Motor neuron (in vitro differentiated cells): ENCODE measurements at regions not wholly inside any gene's neighbourhood (a gene's known extent, or its start where the extent isn't known, plus 50 kb on each side); places are given as distances from the start of the nearest gene placed in this dataset.
"Not testable (repeated sequence)": the region's sequence is repeated elsewhere in the genome, so short reads cannot be mapped to it uniquely, and the experiment has no call there.

Experiments used
- ATAC-seq, 8 experiments: fragments of 200-7000 bp; cut with Tn5 transposase; replicated peaks in 6 of 8; 2 replicates each; pipeline ENCODE4 v1.8.0; 2021; ENCODE audit warnings: mild to moderate bottlenecking in 8 of 8, moderate library complexity in 8 of 8
- H3K27ac ChIP-seq, 2 donors: fragments of 250-450 bp; sonication (Bioruptor Pico); 2 replicates each; pipeline ENCODE4 v1.9.0; 2021; ENCODE audit warnings: antibody characterized with exemption in 2 of 2, mild to moderate bottlenecking in 2 of 2, moderate library complexity in 1 of 2
- H3K4me1 ChIP-seq, 2 donors: fragments of 250-450 bp; sonication (Bioruptor Pico); replicated peaks in 1 of 2; 2 replicates each; pipeline ENCODE4 v1.6.1; 2021; ENCODE audit warnings: antibody characterized with exemption in 2 of 2, mild to moderate bottlenecking in 2 of 2, moderate library complexity in 1 of 2
- H3K4me3 ChIP-seq, 5 donors: fragments of 250-450 bp; sonication (Bioruptor Pico); 2 replicates each; pipeline ENCODE4 v1.9.0; 2021; ENCODE audit warnings: antibody characterized with exemption in 5 of 5, mild to moderate bottlenecking in 5 of 5, moderate library complexity in 4 of 5
- WGBS, 10 experiments: fragments of 450-650 bp; shearing (Covaris generic); methylation state at CpG; one replicate each; pipeline ENCODE4 v1.0.0; 2022; 5-methylcytosine and 5-hydroxymethylcytosine counted together
- in situ Hi-C, 9 experiments: fragments of 400-800 bp; cut with MboI; loops; one replicate each; pipeline ENCODE4 v1.15.0; 2021; ENCODE audit warnings: low sequenced_read_pairs in 9 of 9, low pct_unique_long_range_greater_than_20kb in 2 of 9; ENCODE audit not compliant: unreplicated experiment in 9 of 9

GRCh38 chr6:11418290-11418905, 119.2 kb upstream of the TMEM170B start:
- H3K27ac ChIP-seq, result no peak overlapping the region
- no peak overlapping the region for H3K4me3 ChIP-seq
- no peaks in the 10 kb centered on the region for H3K4me1 ChIP-seq
- in situ Hi-C loops, result no loop called here
- WGBS, 10 experiments, result 36 to 83% (median 71%) methylated on average over 1 to 2 of the region's 2 CpGs; no CpG with 5 or more reads in 1 of the 10 experiments
- ATAC-seq, result no peak

DNA sequence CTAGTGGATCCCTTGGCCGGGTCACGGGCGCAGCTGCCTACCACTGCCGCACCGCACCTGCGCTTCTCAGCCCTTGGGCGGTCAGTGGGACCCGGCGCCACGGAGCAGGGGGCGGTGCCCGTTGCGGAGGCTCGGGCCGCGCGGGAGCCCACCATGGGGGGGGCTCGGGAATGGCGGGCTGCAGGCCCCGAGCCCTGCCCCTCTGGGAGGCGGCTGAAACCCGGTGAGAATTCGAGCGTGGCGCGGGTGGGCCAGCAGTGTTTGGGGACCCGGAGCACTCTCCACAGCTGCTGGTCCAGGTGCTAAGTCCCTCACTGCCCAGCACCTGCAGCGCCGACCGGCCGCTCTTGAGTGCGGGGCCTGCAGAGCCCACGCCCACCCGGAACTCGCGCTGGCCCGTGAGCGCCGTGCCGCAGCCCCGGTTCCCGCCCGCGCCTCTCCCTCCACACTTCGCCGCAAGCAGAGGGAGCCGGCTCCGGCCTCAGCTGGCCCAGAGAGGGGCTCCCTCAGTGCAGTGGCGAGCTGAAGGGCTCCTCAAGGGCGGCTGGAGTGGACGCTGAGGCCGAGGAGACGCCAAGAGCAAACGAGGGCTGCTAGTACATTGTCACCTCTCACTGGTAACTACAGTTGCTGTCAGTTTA, 120.5 kb upstream of the TMEM170B start:
- ATAC-seq, result no peak
- no peak overlapping the region for H3K4me3 ChIP-seq
- WGBS, 10 experiments, result 80 to 86% methylated on average over 1 to 12 of the region's 54 CpGs; no CpG with 5 or more reads in 8 of the 10 experiments
- H3K27ac ChIP-seq, result no peak overlapping the region
- H3K4me1 ChIP-seq, result no peaks in the 10 kb centered on the region
- in situ Hi-C loops, result no loop called here

DNA sequence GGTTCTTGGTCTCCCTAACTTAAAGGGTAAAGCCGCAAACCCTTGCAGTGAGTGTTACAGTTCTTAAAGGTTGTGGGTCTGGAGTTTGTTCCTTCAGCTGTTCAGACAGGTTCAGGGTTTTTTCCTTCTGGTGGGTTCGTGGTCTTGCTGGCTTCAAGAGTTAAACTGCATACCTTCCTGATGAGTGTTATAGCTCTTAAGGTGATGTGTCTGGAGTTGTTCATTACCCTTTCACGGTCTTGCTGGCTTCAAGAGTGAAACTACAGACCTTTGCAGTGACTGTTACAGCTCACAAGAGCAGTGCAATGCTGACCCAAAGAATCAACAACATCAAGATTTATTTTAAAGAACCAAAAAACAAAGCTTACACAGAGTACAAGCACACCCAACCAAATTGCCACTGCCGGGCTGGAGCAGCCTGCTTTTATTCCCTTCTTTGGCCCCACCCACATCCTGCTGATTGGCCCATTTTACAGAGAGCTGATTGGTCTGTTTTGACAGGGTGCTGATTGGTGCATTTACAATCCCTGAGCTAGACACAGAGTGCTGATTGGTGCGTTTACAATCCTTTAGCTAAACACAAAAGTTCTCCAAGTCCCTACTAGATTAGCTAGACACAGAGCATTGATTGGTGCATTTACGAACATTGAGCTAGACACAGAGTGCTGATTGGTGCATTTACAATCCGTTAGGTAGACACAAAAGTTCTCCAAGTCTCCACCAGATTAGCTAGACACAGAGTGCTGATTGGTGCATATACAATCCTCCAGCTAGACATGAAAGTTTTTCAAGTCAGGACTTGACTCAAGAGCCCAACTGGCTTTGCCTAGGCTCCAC, 121.2 kb upstream of the TMEM170B start:
- in situ Hi-C loops, ATAC-seq: not testable (repeated sequence)
- WGBS, 10 experiments, result 60 to 100% (median 92%) methylated on average over 1 to 5 of the region's 7 CpGs; no CpG with 5 or more reads in 1 of the 10 experiments

DNA sequence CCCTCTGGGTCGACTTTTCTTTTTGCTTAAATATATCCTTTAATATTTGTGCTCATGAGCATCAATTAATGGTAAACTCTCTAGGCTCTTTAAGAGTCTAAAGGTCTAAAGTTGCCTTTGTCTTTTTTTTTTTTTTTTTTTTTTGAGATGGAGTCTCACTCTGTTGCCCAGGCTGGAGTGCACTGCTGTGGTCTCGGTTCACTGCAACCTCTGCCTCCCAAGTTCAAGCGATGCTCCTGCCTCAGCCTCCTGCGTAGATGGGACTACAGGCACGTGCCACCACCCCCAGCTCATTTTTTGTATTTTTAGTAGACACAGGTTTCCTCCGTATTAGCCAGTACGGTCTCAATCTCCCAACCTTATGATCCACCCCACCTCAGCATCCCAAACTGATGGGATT, 122.0 kb upstream of the TMEM170B start:
- 69 to 100% (median 91%) methylated on average over 1 to 7 of the region's 7 CpGs for WGBS, 10 experiments
- H3K4me3 ChIP-seq, result no peak overlapping the region
- H3K4me1 ChIP-seq, result no peaks in the 10 kb centered on the region
- H3K27ac ChIP-seq, result no peak overlapping the region
- in situ Hi-C loops, result no loop called here
- no peak for ATAC-seq

More for the DNA sequence above, 121.2 kb upstream of the TMEM170B start:
- not testable (repeated sequence) for H3K27ac ChIP-seq, H3K4me1 ChIP-seq, H3K4me3 ChIP-seq

DNA sequence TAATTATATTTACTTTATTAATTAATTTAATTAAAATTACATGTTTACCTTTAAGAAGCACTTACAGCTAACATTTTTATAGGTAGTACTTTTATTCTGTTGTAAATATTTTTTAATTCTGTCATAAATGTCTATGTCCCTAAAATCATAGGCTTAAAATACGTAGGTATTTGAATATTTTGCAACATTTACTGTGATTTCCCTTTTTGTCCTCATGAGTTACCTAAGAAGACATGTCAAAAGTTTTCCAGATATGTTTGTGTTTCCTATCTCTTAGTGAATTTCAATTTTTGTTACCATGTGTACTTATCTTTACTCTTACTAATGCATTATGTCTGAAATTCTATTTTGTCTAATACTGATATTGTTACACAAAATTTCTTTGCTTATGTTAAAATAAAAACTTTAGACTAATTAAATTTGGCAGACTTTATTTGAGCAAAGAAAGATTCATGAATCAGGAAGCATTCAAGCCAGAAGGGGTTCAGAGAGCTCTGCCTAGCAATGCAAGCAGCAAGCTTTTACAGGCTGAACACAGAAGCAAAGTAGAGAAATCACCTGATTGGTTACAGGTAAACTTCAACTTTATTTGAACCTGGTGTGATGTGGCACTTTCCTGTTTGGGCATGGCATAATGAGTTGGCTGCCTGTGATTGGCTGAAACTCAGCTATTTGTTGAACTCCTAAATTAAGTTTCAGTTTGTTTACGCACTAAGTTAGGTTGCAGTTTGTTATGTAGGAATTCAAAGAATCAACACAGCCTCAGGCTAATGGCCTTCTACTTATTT, 123.2 kb upstream of the TMEM170B start:
- no peaks in the 10 kb centered on the region for H3K4me1 ChIP-seq
- no peak for ATAC-seq
- in situ Hi-C loops, result no loop called here
- no peak overlapping the region for H3K27ac ChIP-seq
- H3K4me3 ChIP-seq, result no peak overlapping the region
- 35 to 100% (median 93%) methylated on average over 1 to 2 of the region's 2 CpGs for WGBS, 10 experiments

DNA sequence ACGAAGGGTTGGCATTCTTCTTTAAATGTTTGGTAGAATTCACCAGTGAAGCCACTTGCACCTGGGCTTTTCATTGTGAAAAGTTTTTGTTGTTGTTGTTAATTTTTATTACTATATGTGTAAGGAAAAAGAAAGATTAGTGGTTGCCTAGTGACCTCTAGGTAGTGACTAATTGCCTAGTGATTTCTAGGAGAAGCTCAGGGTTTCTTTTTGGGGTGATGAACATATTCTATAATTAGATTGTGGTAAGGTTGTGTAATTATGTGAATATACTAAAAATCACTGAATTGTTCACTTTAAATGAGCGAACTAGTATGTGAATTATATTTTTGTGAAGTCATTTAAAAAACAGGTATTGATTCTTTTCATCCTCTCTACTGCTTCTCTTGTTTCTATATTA, 123.8 kb upstream of the TMEM170B start:
- in situ Hi-C loops, result no loop called here
- H3K27ac ChIP-seq, result no peak overlapping the region
- WGBS, 10 experiments, result 56 to 100% (median 88%) methylated on average over 1 to 2 of the region's 2 CpGs; no CpG with 5 or more reads in 1 of the 10 experiments
- H3K4me1 ChIP-seq, result no peaks in the 10 kb centered on the region
- H3K4me3 ChIP-seq, result no peak overlapping the region
- no peak for ATAC-seq

DNA sequence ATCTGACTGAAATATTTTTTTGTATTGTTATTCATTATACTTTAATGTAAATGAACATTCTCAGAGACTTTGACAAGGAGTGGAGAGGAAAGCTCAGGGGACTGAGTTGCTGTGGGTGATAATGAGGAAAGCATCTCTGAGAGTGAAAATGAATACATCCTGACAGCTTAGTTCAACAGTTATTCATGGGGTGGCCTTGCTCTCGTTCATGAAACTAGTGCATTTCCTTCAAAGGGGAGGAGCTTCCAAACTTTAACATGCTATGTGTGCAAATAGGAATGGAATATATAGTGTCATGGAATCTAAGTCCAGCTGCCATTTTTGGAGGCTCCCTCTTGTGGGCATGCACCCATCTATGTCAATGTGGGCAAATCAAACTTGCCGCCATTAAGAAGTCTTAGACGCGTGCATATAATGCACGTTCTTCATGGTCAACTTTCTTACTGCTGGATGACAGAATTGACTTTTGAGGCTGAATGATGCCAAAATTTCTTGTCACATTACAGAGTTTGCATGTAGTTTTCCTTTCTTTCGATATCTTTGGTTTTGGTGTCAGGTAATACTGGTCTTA, 124.3 kb upstream of the TMEM170B start:
- H3K27ac ChIP-seq, result no peak overlapping the region
- no peaks in the 10 kb centered on the region for H3K4me1 ChIP-seq
- in situ Hi-C loops, result no loop called here
- no peak for ATAC-seq
- WGBS, 10 experiments, result 73 to 100% (median 89%) methylated on average over 1 to 6 of the region's 6 CpGs; no CpG with 5 or more reads in 1 of the 10 experiments
- H3K4me3 ChIP-seq, result no peak overlapping the region

DNA sequence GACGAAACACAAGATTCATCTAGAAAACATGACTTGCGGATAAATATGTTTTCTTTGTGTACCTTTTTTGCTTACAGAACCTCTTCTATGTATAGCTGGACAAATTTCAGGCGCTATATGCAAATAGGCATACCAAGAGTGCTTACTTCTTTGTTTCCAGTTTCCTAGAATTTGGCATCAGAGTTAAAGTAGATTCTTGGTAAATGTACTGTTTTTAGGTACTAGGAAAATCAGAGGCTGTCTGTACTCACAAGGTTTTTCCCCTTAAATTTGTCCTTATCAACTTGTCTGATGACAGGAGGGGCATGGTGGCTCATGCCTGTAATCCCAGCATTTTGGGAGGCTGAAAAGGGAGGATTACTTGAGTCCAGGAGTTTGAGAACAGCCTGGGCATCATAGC, 124.9 kb upstream of the TMEM170B start:
- Histone ChIP-seq H3K4me1 (no peaks in the 10 kb centered on the region), H3K27ac (no peak overlapping the region), H3K4me3 (no peak overlapping the region)
- in situ Hi-C loops, result no loop called here
- ATAC-seq, result no peak
- 64 to 100% (median 100%) methylated on average over 1 to 3 of the region's 3 CpGs; no CpG with 5 or more reads in 1 of the 10 experiments for WGBS, 10 experiments

GRCh38 chr6:11412011-11412424, 125.5 kb upstream of the TMEM170B start:
- in situ Hi-C loops, result no loop called here
- WGBS, 10 experiments, result 6 to 100% (median 83%) methylated on average over 1 to 2 of the region's 2 CpGs
- no peak overlapping the region for H3K4me3 ChIP-seq
- no peak overlapping the region for H3K27ac ChIP-seq
- no peaks in the 10 kb centered on the region for H3K4me1 ChIP-seq
- no peak for ATAC-seq

GRCh38 chr6:11411593-11411992, 126.0 kb upstream of the TMEM170B start:
- no peak for ATAC-seq
- in situ Hi-C loops, result no loop called here
- H3K4me3 ChIP-seq, result no peak overlapping the region
- no peaks in the 10 kb centered on the region for H3K4me1 ChIP-seq
- H3K27ac ChIP-seq, result no peak overlapping the region
- 50 to 100% (median 93%) methylated on average over 2 to 3 of the region's 3 CpGs; no CpG with 5 or more reads in 1 of the 10 experiments for WGBS, 10 experiments

DNA sequence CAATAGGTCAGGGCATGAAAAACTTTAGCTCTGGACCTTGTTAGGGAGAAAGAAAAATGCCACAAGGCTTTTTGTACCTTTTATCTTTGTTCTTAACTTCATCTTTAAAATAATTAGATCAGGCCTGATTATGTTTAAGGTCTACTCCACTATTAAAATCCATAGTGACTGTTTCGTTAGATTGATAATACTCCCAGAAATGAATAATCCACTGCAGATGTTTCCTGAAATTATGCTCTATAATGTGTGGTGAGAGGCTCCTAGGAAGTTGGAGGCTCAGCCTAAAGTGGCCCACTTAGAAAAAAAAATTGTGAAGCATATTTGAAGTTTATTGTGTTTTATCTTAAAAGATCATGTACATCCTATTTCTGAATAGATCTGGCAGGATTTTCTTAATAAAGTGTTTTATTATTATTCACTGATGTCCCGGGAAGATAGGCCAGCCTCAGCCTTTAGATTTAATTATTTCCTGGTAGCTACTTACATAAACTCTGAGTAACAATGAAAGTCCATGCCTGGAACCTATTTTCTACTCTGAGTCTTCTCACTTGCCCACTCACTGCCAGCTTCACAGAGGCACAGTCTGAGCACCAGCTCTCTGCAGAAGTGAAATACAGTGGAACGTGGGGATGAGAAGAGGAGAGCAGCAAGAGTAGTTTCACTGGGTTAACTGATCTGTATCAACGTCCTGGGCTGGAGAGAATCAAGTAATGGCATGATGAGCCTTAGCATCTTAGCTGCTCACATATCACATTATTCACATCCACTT, 126.8 kb upstream of the TMEM170B start:
- H3K4me1 ChIP-seq, result no peaks in the 10 kb centered on the region
- WGBS, 10 experiments, result 13 to 100% (median 80%) methylated on average over 1 to 4 of the region's 4 CpGs
- no peak overlapping the region for H3K4me3 ChIP-seq
- no peak overlapping the region for H3K27ac ChIP-seq
- in situ Hi-C loops, result no loop called here
- no peak for ATAC-seq

GRCh38 chr6:11409371-11409770, 128.2 kb upstream of the TMEM170B start:
- in situ Hi-C loops, result no loop called here
- no peak overlapping the region for H3K27ac ChIP-seq
- no peak for ATAC-seq
- no peak overlapping the region for H3K4me3 ChIP-seq
- H3K4me1 ChIP-seq, result no peaks in the 10 kb centered on the region
